ENCODE measurements at regions not wholly inside any gene's neighbourhood (a gene's known extent, or its start where the extent isn't known, plus 50 kb on each side); places are given as distances from the start of the nearest gene placed in this dataset.

- H3K4me3 ChIP-seq (replicated peaks in 1 of 4; ENCODE audit: control extremely low read depth in 1 of 4, insufficient read depth in 1 of 4, low read depth in 3 of 4, low read length in 4 of 4), result no peak overlapping the region
- H3K9ac ChIP-seq (ENCODE audit: insufficient read depth, low read length), result no peak overlapping the region
- no peak overlapping the region for H3K4me2 ChIP-seq (ENCODE audit: extremely low read depth, insufficient read depth, low read length)
- DNase-seq (ENCODE audit: low read depth in 2 of 2), result peak in 1 of 2 donors; percentile 9
- no peaks in the 10 kb centered on the region for H3K27me3 ChIP-seq (ENCODE audit: control insufficient read depth, insufficient read depth, low read length)
- no peaks in the 10 kb centered on the region for H3K4me1 ChIP-seq (ENCODE audit: control insufficient read depth, extremely low read depth, insufficient read depth, low read length)
- H3K27ac ChIP-seq (ENCODE audit: insufficient read depth, low read length), result no peak overlapping the region
- H4K20me1 ChIP-seq (ENCODE audit: control insufficient read depth, extremely low read depth, insufficient read depth, low read length), result no peaks in the 10 kb centered on the region
- no peaks in the 10 kb centered on the region for H3K79me2 ChIP-seq (ENCODE audit: control insufficient read depth, insufficient read depth, low read length)
- no peak overlapping the region for H2AFZ ChIP-seq (ENCODE audit: low read length)
- H3K9me3 ChIP-seq (ENCODE audit: control insufficient read depth, insufficient read depth, low read depth, low read length), result no peaks in the 10 kb centered on the region
- no peaks in the 10 kb centered on the region for H3K36me3 ChIP-seq (ENCODE audit: control insufficient read depth, insufficient read depth, low read length)
- no peak for TF ChIP-seq EZH2 (IDR thresholded peaks at IDR 0.05; ENCODE audit: low read length, missing control alignments)
- TF ChIP-seq, protein P1, sequence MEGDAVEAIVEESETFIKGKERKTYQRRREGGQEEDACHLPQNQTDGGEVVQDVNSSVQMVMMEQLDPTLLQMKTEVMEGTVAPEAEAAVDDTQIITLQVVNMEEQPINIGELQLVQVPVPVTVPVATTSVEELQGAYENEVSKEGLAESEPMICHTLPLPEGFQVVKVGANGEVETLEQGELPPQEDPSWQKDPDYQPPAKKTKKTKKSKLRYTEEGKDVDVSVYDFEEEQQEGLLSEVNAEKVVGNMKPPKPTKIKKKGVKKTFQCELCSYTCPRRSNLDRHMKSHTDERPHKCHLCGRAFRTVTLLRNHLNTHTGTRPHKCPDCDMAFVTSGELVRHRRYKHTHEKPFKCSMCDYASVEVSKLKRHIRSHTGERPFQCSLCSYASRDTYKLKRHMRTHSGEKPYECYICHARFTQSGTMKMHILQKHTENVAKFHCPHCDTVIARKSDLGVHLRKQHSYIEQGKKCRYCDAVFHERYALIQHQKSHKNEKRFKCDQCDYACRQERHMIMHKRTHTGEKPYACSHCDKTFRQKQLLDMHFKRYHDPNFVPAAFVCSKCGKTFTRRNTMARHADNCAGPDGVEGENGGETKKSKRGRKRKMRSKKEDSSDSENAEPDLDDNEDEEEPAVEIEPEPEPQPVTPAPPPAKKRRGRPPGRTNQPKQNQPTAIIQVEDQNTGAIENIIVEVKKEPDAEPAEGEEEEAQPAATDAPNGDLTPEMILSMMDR (conservative IDR thresholded peaks at IDR 0.05 in 1 of 2, IDR thresholded peaks at IDR 0.05 in 1 of 2; ENCODE audit: low read depth in 1 of 2, low read length in 2 of 2), result no peak
Measured at GRCh38 chr2:125456693-125457363, 1199.1 kb upstream of the GYPC start.

DNA sequence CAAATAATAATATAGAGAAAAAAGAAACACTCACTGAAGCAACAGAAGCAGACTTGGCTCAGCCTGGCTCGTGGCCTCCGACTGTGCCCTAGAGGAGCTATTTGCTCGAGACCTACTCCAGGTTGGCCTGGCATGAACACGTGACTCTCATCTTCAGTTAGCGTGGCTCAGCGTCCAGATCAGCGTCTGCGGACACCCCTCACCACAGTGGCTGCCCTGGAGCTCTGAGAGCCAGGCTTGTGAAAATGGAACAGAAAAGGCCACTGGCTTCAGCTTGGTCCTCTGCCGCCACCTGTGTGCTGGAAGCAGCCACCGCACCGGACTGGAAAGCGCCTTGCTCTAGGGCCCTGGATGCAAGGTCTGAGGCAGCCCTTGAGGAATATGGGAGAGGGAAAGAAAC, 1184.0 kb upstream of the GYPC start:
- TF ChIP-seq, protein P1 (conservative IDR thresholded peaks at IDR 0.05 in 1 of 2, IDR thresholded peaks at IDR 0.05 in 1 of 2; ENCODE audit: low read depth in 1 of 2, low read length in 2 of 2), result peak; percentile 43 to 63
- no peak for TF ChIP-seq EZH2 (IDR thresholded peaks at IDR 0.05; ENCODE audit: low read length, missing control alignments)
- Histone ChIP-seq H3K36me3 (ENCODE audit: control insufficient read depth, insufficient read depth, low read length) (no peaks in the 10 kb centered on the region), H2AFZ (ENCODE audit: low read length) (no peak overlapping the region), H4K20me1 (ENCODE audit: control insufficient read depth, extremely low read depth, insufficient read depth, low read length) (no peaks in the 10 kb centered on the region), H3K27ac (ENCODE audit: insufficient read depth, low read length) (no peak overlapping the region), H3K4me3 (replicated peaks in 1 of 4; ENCODE audit: control extremely low read depth in 1 of 4, insufficient read depth in 1 of 4, low read depth in 3 of 4, low read length in 4 of 4) (no peak overlapping the region), H3K9me3 (ENCODE audit: control insufficient read depth, insufficient read depth, low read depth, low read length) (no peaks in the 10 kb centered on the region), H3K4me2 (ENCODE audit: extremely low read depth, insufficient read depth, low read length) (no peak overlapping the region), H3K79me2 (ENCODE audit: control insufficient read depth, insufficient read depth, low read length) (no peaks in the 10 kb centered on the region), H3K4me1 (ENCODE audit: control insufficient read depth, extremely low read depth, insufficient read depth, low read length) (no peaks in the 10 kb centered on the region), H3K27me3 (ENCODE audit: control insufficient read depth, insufficient read depth, low read length) (no peaks in the 10 kb centered on the region), H3K9ac (ENCODE audit: insufficient read depth, low read length) (no peak overlapping the region)
- peak in 1 of 2 donors; percentile 49 for DNase-seq (ENCODE audit: low read depth in 2 of 2)

DNA sequence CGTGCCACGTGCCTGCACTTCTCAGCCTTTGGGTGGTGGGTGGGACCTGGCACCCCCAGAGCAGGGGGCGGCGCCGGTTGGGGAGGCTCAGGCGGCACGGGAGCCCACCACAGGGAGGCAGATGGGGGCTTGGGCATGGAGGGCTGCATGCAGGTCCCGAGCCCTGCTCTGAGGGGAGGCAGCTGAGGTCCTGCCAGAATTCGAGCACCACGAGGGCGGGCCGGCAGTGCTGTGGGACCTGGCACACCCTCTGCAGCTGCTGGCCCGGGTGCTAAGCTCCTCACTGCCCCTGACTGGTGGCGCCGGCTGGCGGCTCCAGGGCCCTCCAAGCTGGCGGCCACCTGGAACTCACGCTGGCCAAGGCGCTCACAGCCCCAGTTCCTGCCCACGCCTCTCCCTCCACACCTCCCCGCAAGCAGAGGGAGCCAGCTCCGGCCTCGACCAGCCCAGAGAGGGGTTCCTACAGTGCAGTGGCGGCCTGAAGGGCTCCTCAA, 1176.8 kb upstream of the GYPC start:
- Histone ChIP-seq H3K4me2 (ENCODE audit: extremely low read depth, insufficient read depth, low read length) (no peak overlapping the region), H3K27ac (ENCODE audit: insufficient read depth, low read length) (no peak overlapping the region), H3K4me1 (ENCODE audit: control insufficient read depth, extremely low read depth, insufficient read depth, low read length) (no peaks in the 10 kb centered on the region), H4K20me1 (ENCODE audit: control insufficient read depth, extremely low read depth, insufficient read depth, low read length) (no peaks in the 10 kb centered on the region), H3K79me2 (ENCODE audit: control insufficient read depth, insufficient read depth, low read length) (no peaks in the 10 kb centered on the region), H3K4me3 (replicated peaks in 1 of 4; ENCODE audit: control extremely low read depth in 1 of 4, insufficient read depth in 1 of 4, low read depth in 3 of 4, low read length in 4 of 4) (no peak overlapping the region), H3K9me3 (ENCODE audit: control insufficient read depth, insufficient read depth, low read depth, low read length) (no peaks in the 10 kb centered on the region), H3K36me3 (ENCODE audit: control insufficient read depth, insufficient read depth, low read length) (no peaks in the 10 kb centered on the region), H2AFZ (ENCODE audit: low read length) (no peak overlapping the region), H3K27me3 (ENCODE audit: control insufficient read depth, insufficient read depth, low read length) (no peaks in the 10 kb centered on the region), H3K9ac (ENCODE audit: insufficient read depth, low read length) (no peak overlapping the region)
- TF ChIP-seq, protein P1 (conservative IDR thresholded peaks at IDR 0.05 in 1 of 2, IDR thresholded peaks at IDR 0.05 in 1 of 2; ENCODE audit: low read depth in 1 of 2, low read length in 2 of 2), result no peak
- TF ChIP-seq EZH2 (IDR thresholded peaks at IDR 0.05; ENCODE audit: low read length, missing control alignments), result no peak
- DNase-seq (ENCODE audit: low read depth in 2 of 2), result no peak

Measured in fibroblast of lung (primary cell).